ENCODE measurements at regions not wholly inside any gene's neighbourhood (a gene's known extent, or its start where the extent isn't known, plus 50 kb on each side); places are given as distances from the start of the nearest gene placed in this dataset.

DNA sequence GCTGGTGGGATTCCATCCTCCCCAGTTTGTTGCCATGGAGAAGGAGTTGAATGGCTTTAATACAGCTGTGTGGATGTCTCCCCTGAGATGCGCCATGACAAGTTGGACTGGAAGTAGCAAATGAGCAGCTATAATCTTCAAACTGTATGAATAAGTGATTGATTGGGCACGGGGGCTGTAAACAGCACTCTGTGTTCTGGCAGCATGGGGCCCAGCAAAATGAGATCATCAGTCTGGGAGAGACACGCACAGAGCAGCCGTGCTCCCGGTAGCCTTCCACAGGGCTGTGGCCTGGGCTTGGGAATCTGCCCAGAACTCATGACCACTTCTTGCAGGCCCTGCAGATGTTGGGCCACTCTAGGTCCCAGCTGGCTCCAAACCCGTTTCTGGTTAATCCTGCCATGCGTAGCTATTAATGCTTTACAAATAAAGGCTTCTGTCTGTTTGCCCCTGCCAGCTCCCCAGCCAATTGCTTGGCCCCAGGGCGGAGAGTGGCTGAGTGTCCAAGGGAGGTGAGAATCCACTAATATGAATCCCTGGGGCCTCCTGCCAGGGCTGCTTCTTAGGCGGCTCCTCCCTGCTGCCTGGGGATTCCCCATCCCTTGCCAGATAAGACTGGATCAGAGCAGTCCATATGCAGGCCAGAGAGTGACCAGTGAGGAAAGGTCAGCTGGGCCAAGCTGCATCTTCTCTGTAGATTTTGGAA, 642.9 kb downstream of the AJAP1 start:
- TF ChIP-seq, protein P1, sequence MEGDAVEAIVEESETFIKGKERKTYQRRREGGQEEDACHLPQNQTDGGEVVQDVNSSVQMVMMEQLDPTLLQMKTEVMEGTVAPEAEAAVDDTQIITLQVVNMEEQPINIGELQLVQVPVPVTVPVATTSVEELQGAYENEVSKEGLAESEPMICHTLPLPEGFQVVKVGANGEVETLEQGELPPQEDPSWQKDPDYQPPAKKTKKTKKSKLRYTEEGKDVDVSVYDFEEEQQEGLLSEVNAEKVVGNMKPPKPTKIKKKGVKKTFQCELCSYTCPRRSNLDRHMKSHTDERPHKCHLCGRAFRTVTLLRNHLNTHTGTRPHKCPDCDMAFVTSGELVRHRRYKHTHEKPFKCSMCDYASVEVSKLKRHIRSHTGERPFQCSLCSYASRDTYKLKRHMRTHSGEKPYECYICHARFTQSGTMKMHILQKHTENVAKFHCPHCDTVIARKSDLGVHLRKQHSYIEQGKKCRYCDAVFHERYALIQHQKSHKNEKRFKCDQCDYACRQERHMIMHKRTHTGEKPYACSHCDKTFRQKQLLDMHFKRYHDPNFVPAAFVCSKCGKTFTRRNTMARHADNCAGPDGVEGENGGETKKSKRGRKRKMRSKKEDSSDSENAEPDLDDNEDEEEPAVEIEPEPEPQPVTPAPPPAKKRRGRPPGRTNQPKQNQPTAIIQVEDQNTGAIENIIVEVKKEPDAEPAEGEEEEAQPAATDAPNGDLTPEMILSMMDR (IDR thresholded peaks at IDR 0.05), result no peak
- TF ChIP-seq POLR2A (IDR thresholded peaks at IDR 0.05), result no peak

All from lower leg skin (tissue), 3 donors.